ENCODE measurements at regions not wholly inside any gene's neighbourhood (a gene's known extent, or its start where the extent isn't known, plus 50 kb on each side); places are given as distances from the start of the nearest gene placed in this dataset.

GRCh38 chr7:45368129-45368807 is 205.9 kb upstream of the ADCY1 start:
- no peaks in the 10 kb centered on the region for H3K36me3 ChIP-seq (ENCODE audit: control insufficient read depth, insufficient read depth, low read length)
- H3K27ac ChIP-seq (ENCODE audit: insufficient read depth, low read length) = no peak overlapping the region
- no peaks in the 10 kb centered on the region for H3K9me1 ChIP-seq (ENCODE audit: insufficient read depth, low read length)
- ChIA-PET POLR2A (ENCODE audit: unreplicated experiment) (no interaction called here), CTCF (interaction anchor here (0.6 kb wide), 1 partner anchor 22 kb away, joined by 3 read pairs; no protein-coding TSS in a partner anchor)
- H3K4me2 ChIP-seq (ENCODE audit: low read depth, low read length) = no peak overlapping the region
- no peak for DNase-seq
- H3K9ac ChIP-seq (ENCODE audit: low read depth, low read length) = no peak overlapping the region
- H3K4me1 ChIP-seq (ENCODE audit: control insufficient read depth, insufficient read depth, low read length) = no peaks in the 10 kb centered on the region
- no peak overlapping the region for H2BK15ac ChIP-seq (ENCODE audit: low read depth, low read length)
- H4K8ac ChIP-seq (ENCODE audit: low read depth in 2 of 2, low read length in 2 of 2) = no peak overlapping the region
- no peak overlapping the region for H3K14ac ChIP-seq (replicated peaks; ENCODE audit: low read depth, low read length)
- no peaks in the 10 kb centered on the region for H3K9me3 ChIP-seq (ENCODE audit: control insufficient read depth, insufficient read depth, low read length)
- dilution Hi-C loops (cut with HindIII; ENCODE audit: low sequenced_read_pairs, unreplicated experiment) = no loop called here
- no peak overlapping the region for H3K4me3 ChIP-seq (ENCODE audit: insufficient read depth, low read depth, low read length)
- no peak overlapping the region for H3K4ac ChIP-seq (ENCODE audit: low read depth, low read length)
- intact Hi-C loops (cut with micrococcal nuclease) = no loop called here
- no peak overlapping the region for H2AK5ac ChIP-seq (ENCODE audit: low read depth, low read length)
- no peaks in the 10 kb centered on the region for H3K27me3 ChIP-seq (ENCODE audit: control insufficient read depth, insufficient read depth, low read length)
- H4K91ac ChIP-seq (ENCODE audit: insufficient read depth, low read depth, low read length) = no peak overlapping the region
- in situ Hi-C loops (cut with MboI; ENCODE audit: low sequenced_read_pairs) = no loop called here
- H3K18ac ChIP-seq (ENCODE audit: low read depth, low read length) = no peak overlapping the region
- no peak for ATAC-seq (ENCODE audit: low read depth)
- no peaks in the 10 kb centered on the region for H4K20me1 ChIP-seq (ENCODE audit: insufficient read depth, low read length)
- H3K23ac ChIP-seq (ENCODE audit: low read depth, low read length) = no peak overlapping the region
- H2BK20ac ChIP-seq (ENCODE audit: low read depth, low read length) = no peak overlapping the region
- no peak overlapping the region for H3K56ac ChIP-seq (ENCODE audit: extremely low read depth, insufficient read depth, low read length)
- no peak overlapping the region for H4K5ac ChIP-seq (ENCODE audit: low read depth, low read length)
- H2AFZ ChIP-seq (replicated peaks; ENCODE audit: low read length, poor library complexity) = no peak overlapping the region
- H3K79me1 ChIP-seq (ENCODE audit: low read depth in 1 of 2, low read length in 2 of 2) = no peaks in the 10 kb centered on the region
- BruUV-seq (replicated peaks) = no TSS peak
- H2BK5ac ChIP-seq (ENCODE audit: low read depth, low read length, poor library complexity, severe bottlenecking) = no peak overlapping the region
- H2AK9ac ChIP-seq (replicated peaks; ENCODE audit: low read depth, low read length, poor library complexity) = no peak overlapping the region
- H2BK120ac ChIP-seq (ENCODE audit: low read depth, low read length) = no peak overlapping the region
- TF ChIP-seq ELK1 (IDR thresholded peaks at IDR 0.05; ENCODE audit: borderline replicate concordance, low read depth, low read length) (no peak), BHLHE40 (IDR thresholded peaks at IDR 0.05; ENCODE audit: low read depth, low read length) (no peak), CTCF (conservative IDR thresholded peaks at IDR 0.05; ENCODE audit: low read depth, low read length) (no peak), MAZ (IDR thresholded peaks at IDR 0.05; ENCODE audit: borderline replicate concordance, low read depth, low read length) (no peak), POLR2A (IDR thresholded peaks at IDR 0.05; ENCODE audit: low read depth, low read length) (no peak), RCOR1 (IDR thresholded peaks at IDR 0.05; ENCODE audit: insufficient replicate concordance, low read length) (no peak), CEBPB (IDR thresholded peaks at IDR 0.05; ENCODE audit: low read depth, low read length) (no peak), NFE2L2 (IDR thresholded peaks at IDR 0.05; ENCODE audit: low read depth, low read length) (no peak), MXI1 (IDR thresholded peaks at IDR 0.05; ENCODE audit: borderline replicate concordance, low read depth, low read length) (no peak), MAFK (IDR thresholded peaks at IDR 0.05; ENCODE audit: low read depth, low read length) (no peak), SMC3 (IDR thresholded peaks at IDR 0.05; ENCODE audit: low read depth, low read length) (no peak), FOS (IDR thresholded peaks at IDR 0.05; ENCODE audit: low read depth, low read length) (no peak)
